ENCODE measurements at regions not wholly inside any gene's neighbourhood (a gene's known extent, or its start where the extent isn't known, plus 50 kb on each side); places are given as distances from the start of the nearest gene placed in this dataset.

DNA sequence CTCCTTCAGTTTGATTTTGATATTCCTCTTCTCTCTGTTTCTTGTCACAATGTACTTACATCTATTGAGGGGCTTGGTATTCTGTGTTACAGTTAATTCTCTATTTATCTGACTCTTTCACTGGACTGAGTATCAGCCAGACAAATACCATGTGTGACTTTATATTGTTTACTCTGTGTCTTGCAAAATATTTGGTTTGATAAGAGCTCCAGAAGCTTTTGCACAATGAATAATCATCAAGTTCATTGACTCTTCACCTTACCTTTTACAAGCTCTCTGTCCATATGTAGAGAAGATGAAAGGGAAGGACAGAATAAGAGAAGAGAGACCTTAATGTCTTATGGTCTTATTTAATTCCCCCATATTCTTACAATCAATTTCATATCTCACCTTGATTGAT lies 877.7 kb upstream of the CDH8 start:
- no peaks in the 10 kb centered on the region for H3K9me3 ChIP-seq (ENCODE audit: control insufficient read depth, low read depth, low read length)
- H3K18ac ChIP-seq (ENCODE audit: insufficient read length, low read depth, low read length), result no peak overlapping the region
- no peaks in the 10 kb centered on the region for H4K20me1 ChIP-seq (ENCODE audit: control insufficient read depth, insufficient read depth, insufficient read length)
- H2BK15ac ChIP-seq (ENCODE audit: low read depth, low read length), result no peak overlapping the region
- no peaks in the 10 kb centered on the region for H3K27me3 ChIP-seq (ENCODE audit: insufficient read depth, low read length)
- H3K9ac ChIP-seq (ENCODE audit: extremely low read depth, insufficient read length, low read length), result no peak overlapping the region
- no peak overlapping the region for H3K27ac Mint-ChIP-seq
- no peak for DNase-seq
- no peak overlapping the region for H3K4ac ChIP-seq (ENCODE audit: low read depth, low read length)
- H3K56ac ChIP-seq (ENCODE audit: insufficient read length, low read depth, low read length), result no peak overlapping the region
- no peak overlapping the region for H2BK12ac ChIP-seq (ENCODE audit: insufficient read length, low read depth, low read length)
- TF ChIP-seq, protein P1, sequence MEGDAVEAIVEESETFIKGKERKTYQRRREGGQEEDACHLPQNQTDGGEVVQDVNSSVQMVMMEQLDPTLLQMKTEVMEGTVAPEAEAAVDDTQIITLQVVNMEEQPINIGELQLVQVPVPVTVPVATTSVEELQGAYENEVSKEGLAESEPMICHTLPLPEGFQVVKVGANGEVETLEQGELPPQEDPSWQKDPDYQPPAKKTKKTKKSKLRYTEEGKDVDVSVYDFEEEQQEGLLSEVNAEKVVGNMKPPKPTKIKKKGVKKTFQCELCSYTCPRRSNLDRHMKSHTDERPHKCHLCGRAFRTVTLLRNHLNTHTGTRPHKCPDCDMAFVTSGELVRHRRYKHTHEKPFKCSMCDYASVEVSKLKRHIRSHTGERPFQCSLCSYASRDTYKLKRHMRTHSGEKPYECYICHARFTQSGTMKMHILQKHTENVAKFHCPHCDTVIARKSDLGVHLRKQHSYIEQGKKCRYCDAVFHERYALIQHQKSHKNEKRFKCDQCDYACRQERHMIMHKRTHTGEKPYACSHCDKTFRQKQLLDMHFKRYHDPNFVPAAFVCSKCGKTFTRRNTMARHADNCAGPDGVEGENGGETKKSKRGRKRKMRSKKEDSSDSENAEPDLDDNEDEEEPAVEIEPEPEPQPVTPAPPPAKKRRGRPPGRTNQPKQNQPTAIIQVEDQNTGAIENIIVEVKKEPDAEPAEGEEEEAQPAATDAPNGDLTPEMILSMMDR (conservative IDR thresholded peaks at IDR 0.05), result no peak
- no peak overlapping the region for H3K4me3 Mint-ChIP-seq
- no peak overlapping the region for H3K27ac ChIP-seq (ENCODE audit: insufficient read length, low read depth, low read length)
- no peak overlapping the region for H3T11ph ChIP-seq (ENCODE audit: low read length)
- no peak overlapping the region for H2AFZ ChIP-seq (ENCODE audit: low read length)
- H3K23ac ChIP-seq (ENCODE audit: insufficient read length, low read depth, low read length), result no peak overlapping the region
- H2BK120ac ChIP-seq (ENCODE audit: low read depth, low read length, poor library complexity, severe bottlenecking), result no peak overlapping the region
- no peak overlapping the region for H2BK20ac ChIP-seq (ENCODE audit: low read depth, low read length, poor library complexity, severe bottlenecking)
- H2BK5ac ChIP-seq (ENCODE audit: insufficient read length, low read length), result no peak overlapping the region
- no peaks in the 10 kb centered on the region for H3K79me1 ChIP-seq (ENCODE audit: insufficient read depth, low read depth, low read length, poor library complexity, severe bottlenecking)
- no peaks in the 10 kb centered on the region for H3K27me3 Mint-ChIP-seq (ENCODE audit: low read depth)
- H3K9me3 Mint-ChIP-seq, result peaks cover 7 to 11% of the 10 kb centered on the region in 2 experiments
- no peak overlapping the region for H4K8ac ChIP-seq (replicated peaks; ENCODE audit: insufficient read length, low read depth, low read length)
- H2AK5ac ChIP-seq (ENCODE audit: insufficient read length, low read length), result no peak overlapping the region
- no peaks in the 10 kb centered on the region for H3K23me2 ChIP-seq (ENCODE audit: insufficient read length, low read depth, low read length, poor library complexity, severe bottlenecking)
- H3K14ac ChIP-seq (ENCODE audit: insufficient read depth, low read length), result no peak overlapping the region
- peaks cover under 1 to 1% of the 10 kb centered on the region in 2 experiments; a peak in 2 of 4 replicates for H3K4me1 Mint-ChIP-seq
- H4K91ac ChIP-seq (ENCODE audit: insufficient read length, low read depth, low read length), result no peak overlapping the region
- no peaks in the 10 kb centered on the region for H3K79me2 ChIP-seq (ENCODE audit: insufficient read depth, low read length)
- no peak overlapping the region for H3K4me2 ChIP-seq (ENCODE audit: insufficient read depth, insufficient read length, low read length)
- peaks cover 0 to 11% (median 4%) of the 10 kb centered on the region in 3 experiments; a peak in 5 of 7 replicates for H3K36me3 Mint-ChIP-seq (ENCODE audit: insufficient read depth in 1 of 3, low read depth in 3 of 3)
- no peaks in the 10 kb centered on the region for H3K4me1 ChIP-seq (ENCODE audit: insufficient read depth, low read length)
- H4K5ac ChIP-seq (ENCODE audit: insufficient read length, low read depth, low read length), result no peak overlapping the region

Measured in H9 (cell line).